ENCODE measurements at regions not wholly inside any gene's neighbourhood (a gene's known extent, or its start where the extent isn't known, plus 50 kb on each side); places are given as distances from the start of the nearest gene placed in this dataset.

DNA sequence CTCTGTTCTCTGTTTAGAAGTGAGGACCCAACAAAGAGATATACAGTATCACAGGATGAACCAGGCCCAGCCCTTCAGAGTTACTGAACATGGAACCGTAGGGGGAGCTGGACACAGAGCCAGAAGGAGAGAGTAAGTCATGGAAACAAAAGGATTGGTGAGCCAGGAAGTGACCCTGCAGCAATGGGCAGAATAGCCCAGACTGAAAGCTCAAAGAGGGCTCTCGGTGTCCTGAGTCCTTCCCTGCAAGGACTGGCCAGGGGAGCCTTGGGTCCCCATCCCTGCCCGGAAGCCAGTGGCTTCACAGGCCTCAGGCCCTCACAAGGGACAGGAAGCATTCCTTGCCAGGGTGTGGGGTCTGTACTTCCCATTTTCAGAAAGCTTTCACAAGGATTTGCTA lies 150.6 kb downstream of the SPATA19 start:
- ATAC-seq (no peak), DNase-seq (no peak)
- TF ChIP-seq, protein P1, sequence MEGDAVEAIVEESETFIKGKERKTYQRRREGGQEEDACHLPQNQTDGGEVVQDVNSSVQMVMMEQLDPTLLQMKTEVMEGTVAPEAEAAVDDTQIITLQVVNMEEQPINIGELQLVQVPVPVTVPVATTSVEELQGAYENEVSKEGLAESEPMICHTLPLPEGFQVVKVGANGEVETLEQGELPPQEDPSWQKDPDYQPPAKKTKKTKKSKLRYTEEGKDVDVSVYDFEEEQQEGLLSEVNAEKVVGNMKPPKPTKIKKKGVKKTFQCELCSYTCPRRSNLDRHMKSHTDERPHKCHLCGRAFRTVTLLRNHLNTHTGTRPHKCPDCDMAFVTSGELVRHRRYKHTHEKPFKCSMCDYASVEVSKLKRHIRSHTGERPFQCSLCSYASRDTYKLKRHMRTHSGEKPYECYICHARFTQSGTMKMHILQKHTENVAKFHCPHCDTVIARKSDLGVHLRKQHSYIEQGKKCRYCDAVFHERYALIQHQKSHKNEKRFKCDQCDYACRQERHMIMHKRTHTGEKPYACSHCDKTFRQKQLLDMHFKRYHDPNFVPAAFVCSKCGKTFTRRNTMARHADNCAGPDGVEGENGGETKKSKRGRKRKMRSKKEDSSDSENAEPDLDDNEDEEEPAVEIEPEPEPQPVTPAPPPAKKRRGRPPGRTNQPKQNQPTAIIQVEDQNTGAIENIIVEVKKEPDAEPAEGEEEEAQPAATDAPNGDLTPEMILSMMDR (IDR thresholded peaks at IDR 0.05), result no peak
- Histone ChIP-seq H3K27me3 (no peaks in the 10 kb centered on the region), H3K4me3 (no peak overlapping the region), H3K36me3 (no peaks in the 10 kb centered on the region), H3K9me3 (no peaks in the 10 kb centered on the region), H3K4me1 (no peaks in the 10 kb centered on the region), H3K27ac (no peak overlapping the region)
- intact Hi-C loops (cut with DNase I), result no loop called here

GRCh38 chr11:133693110-133693509 lies 152.2 kb downstream of the SPATA19 start:
- no peaks in the 10 kb centered on the region for H3K9me3 ChIP-seq
- H3K27me3 ChIP-seq, result no peaks in the 10 kb centered on the region
- ATAC-seq (no peak), DNase-seq (no peak)
- TF ChIP-seq, protein P1 (IDR thresholded peaks at IDR 0.05), result no peak
- H3K4me1 ChIP-seq, result no peaks in the 10 kb centered on the region
- no peaks in the 10 kb centered on the region for H3K36me3 ChIP-seq
- no peak overlapping the region for H3K27ac ChIP-seq
- no peak overlapping the region for H3K4me3 ChIP-seq
- intact Hi-C loops (cut with DNase I), result no loop called here

DNA sequence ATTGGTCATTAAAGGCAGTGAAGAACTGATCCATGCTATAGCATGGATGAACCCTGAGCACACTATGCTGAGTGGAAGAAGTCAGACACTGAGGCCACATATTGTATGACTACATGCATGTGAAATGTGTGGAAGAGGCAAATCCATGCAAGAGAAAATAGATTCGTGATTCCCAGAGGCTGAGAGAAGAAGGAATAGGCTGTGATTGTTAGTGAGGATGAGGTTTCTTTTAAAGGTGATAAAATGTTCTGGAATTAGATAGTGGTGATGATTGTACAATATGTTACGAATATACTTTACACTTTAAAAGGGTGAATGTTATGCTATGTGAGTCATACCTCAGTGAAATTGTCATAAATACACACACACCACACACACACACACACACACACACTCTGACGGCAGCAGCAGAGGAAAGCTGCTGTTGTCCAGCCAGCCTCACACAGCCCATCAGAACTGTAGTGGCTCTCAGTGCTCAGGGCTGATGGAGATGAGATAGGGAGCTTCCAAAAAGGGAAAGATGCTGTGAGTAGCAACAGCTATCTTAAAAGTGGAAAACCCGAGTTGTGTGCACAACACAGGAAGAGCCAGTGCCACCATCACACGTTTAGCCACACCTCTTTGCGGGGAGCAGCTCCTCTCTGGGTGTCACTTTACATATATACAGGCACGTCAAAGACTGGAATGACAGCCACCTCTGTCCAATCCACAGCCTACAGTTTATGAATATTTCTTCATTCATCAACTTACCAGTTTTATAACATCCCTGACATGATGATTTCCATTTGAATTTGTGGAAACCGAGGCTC lies 153.0 kb downstream of the SPATA19 start:
- TF ChIP-seq, protein P1 (IDR thresholded peaks at IDR 0.05), result no peak
- H3K27me3 ChIP-seq, result no peaks in the 10 kb centered on the region
- intact Hi-C loops (cut with DNase I), result no loop called here
- no peaks in the 10 kb centered on the region for H3K36me3 ChIP-seq
- H3K27ac ChIP-seq, result no peak overlapping the region
- ATAC-seq, result no peak
- H3K9me3 ChIP-seq, result no peaks in the 10 kb centered on the region
- H3K4me3 ChIP-seq, result no peak overlapping the region
- no peaks in the 10 kb centered on the region for H3K4me1 ChIP-seq
- DNase-seq, result no peak

- ATAC-seq, result no peak
- Histone ChIP-seq H3K27me3 (no peaks in the 10 kb centered on the region), H3K9me3 (no peaks in the 10 kb centered on the region), H3K27ac (no peak overlapping the region), H3K4me3 (no peak overlapping the region), H3K4me1 (no peaks in the 10 kb centered on the region), H3K36me3 (no peaks in the 10 kb centered on the region)
- intact Hi-C loops (cut with DNase I), result no loop called here
- TF ChIP-seq, protein P1 (IDR thresholded peaks at IDR 0.05), result no peak
- no peak for DNase-seq
Measured at GRCh38 chr11:133687781-133688180, 155.5 kb upstream of the OPCML start.

GRCh38 chr11:133681901-133682300 lies 149.6 kb upstream of the OPCML start:
- ATAC-seq (no peak), DNase-seq (no peak)
- TF ChIP-seq, protein P1 (IDR thresholded peaks at IDR 0.05), result no peak
- Histone ChIP-seq H3K4me3 (no peak overlapping the region), H3K9me3 (no peaks in the 10 kb centered on the region), H3K4me1 (no peaks in the 10 kb centered on the region), H3K36me3 (no peaks in the 10 kb centered on the region), H3K27me3 (peaks cover 19% of the 10 kb centered on the region), H3K27ac (no peak overlapping the region)
- intact Hi-C loops (cut with DNase I), result no loop called here
